ENCODE measurements at regions not wholly inside any gene's neighbourhood (a gene's known extent, or its start where the extent isn't known, plus 50 kb on each side); places are given as distances from the start of the nearest gene placed in this dataset.

DNA sequence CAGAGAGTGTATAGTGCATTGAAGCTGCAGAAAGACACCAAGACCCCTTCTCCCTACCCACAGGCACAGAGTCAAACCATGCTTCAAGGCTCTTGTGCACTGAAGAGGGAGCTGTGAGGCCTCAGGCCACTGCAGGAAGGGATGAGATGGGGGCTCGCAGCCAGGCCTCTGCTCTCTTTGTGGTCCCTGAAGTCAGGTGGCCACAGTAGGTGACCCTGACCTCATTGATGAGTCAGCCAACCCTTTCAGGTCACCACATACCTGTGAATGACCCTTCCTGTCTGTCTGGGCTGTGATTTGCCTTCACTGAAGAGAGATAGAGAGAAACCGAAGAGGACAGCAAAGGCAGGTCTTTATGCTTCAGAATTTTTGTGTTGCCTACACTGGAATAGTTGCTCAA, 372.1 kb downstream of the ACTL7B start:
- Histone ChIP-seq H3K4me3 (no peak overlapping the region), H3K4me1 (peaks cover 12% of the 10 kb centered on the region), H3K9me3 (no peaks in the 10 kb centered on the region), H3K27me3 (ENCODE audit: insufficient read depth in 3 of 3, low read length in 2 of 3) (no peaks in the 10 kb centered on the region), H3K36me3 (ENCODE audit: insufficient read depth in 1 of 2, low read depth in 1 of 2) (no peaks in the 10 kb centered on the region), H3K27ac (no peak overlapping the region)
- intact Hi-C loops (cut with DNase I): loop anchor here in 1 of 2 donors (5.0 kb wide), 1 partner anchor 59 kb away; no protein-coding TSS in a partner anchor
- TF ChIP-seq, protein P1, sequence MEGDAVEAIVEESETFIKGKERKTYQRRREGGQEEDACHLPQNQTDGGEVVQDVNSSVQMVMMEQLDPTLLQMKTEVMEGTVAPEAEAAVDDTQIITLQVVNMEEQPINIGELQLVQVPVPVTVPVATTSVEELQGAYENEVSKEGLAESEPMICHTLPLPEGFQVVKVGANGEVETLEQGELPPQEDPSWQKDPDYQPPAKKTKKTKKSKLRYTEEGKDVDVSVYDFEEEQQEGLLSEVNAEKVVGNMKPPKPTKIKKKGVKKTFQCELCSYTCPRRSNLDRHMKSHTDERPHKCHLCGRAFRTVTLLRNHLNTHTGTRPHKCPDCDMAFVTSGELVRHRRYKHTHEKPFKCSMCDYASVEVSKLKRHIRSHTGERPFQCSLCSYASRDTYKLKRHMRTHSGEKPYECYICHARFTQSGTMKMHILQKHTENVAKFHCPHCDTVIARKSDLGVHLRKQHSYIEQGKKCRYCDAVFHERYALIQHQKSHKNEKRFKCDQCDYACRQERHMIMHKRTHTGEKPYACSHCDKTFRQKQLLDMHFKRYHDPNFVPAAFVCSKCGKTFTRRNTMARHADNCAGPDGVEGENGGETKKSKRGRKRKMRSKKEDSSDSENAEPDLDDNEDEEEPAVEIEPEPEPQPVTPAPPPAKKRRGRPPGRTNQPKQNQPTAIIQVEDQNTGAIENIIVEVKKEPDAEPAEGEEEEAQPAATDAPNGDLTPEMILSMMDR (IDR thresholded peaks at IDR 0.05): no peak
- WGBS, 3 donors: 94 to 100% (median 98%) methylated on average over 2 of the region's 2 CpGs
- ATAC-seq (no peak), DNase-seq (no peak)

DNA sequence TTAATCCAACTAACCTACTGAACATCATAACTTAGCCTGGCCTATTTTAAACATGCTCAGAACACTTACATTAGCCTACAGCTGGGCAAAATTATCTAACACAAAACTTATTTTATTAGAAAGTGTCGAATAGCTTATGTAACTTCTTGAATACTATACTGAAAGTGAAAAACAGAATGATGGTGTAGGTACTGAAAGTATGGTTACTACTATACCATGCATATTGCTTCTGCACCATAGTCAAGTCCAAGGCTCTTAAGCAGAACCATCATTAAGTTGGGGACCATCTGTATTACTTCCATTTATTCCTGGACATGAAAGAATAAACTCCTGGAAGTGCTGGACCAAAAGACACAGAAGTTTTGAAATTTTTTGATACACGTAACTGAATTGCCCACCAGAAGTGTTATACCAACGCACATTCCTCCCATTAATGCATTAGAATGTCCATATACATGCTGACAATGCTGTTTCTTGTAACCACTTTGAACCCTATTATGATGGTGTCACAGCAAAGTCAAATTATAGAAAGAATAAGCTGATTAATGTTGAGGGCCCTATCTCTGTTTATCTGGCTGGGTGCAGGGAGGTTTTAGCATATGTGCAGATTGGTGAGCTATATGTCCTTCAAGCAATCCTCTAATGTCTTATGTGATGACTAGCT, 375.7 kb downstream of the ACTL7B start:
- DNase-seq (no peak), ATAC-seq (no peak)
- TF ChIP-seq, protein P1 (IDR thresholded peaks at IDR 0.05): no peak
- 93 to 96% (median 94%) methylated on average over 3 of the region's 3 CpGs for WGBS, 3 donors
- no peaks in the 10 kb centered on the region for H3K27me3 ChIP-seq (ENCODE audit: insufficient read depth in 3 of 3, low read length in 2 of 3)
- H3K27ac ChIP-seq: peak overlapping the region; percentile 89
- H3K9me3 ChIP-seq: no peaks in the 10 kb centered on the region
- peaks cover 38% of the 10 kb centered on the region for H3K4me1 ChIP-seq
- intact Hi-C loops (cut with DNase I): loop anchor here (2.0 to 10.0 kb wide), 4 partner anchors 62 to 995 kb away; partner anchors contain the start of gene KLF4 (in 1 of the 2)
- no peak overlapping the region for H3K4me3 ChIP-seq
- no peaks in the 10 kb centered on the region for H3K36me3 ChIP-seq (ENCODE audit: insufficient read depth in 1 of 2, low read depth in 1 of 2)

DNA sequence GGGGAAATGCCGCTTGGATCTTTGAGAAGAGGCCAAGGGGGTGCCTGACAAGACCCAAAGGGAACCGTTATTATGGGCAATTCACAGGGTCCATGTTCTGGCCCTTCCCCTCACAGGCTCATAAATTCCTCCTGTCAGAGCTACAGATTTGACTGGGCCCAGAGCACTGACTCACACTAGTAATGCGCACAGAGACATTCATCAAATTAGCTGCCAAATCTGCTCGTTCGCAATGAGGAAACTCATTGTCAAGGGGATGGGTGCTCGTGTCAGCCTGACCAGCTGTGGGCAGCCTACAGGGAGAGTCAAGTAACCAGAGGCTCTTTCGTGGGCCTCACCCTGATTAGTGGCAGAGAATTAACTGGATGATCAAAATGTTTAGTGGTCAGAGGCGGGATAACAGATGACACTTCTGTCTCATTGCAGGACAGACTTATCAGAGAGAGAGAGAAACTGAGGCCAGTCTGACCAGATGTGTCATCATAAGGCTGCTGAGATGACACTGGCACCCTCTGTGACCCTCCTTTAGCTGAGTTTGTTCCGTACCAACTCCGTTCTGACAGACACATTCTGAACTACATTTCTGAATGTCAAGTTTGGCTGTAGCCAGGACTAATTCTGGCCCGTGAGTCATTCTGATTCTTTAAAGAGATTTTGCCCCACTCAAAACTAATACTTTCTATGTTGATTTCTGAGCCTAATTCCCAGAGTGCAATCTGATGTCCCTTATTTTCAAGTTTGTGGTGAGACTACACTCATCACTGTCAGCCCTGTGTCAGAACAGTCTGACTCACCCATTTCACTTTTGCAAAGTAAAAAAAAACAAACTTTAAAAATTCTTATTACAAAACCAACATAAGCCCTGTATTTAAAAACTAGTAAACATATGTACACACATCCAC, 377.1 kb downstream of the ACTL7B start:
- H3K36me3 ChIP-seq (ENCODE audit: insufficient read depth in 1 of 2, low read depth in 1 of 2): no peaks in the 10 kb centered on the region
- 31 to 52% (median 35%) methylated on average over 11 of the region's 11 CpGs for WGBS, 3 donors
- intact Hi-C loops (cut with DNase I): loop anchor here (2.0 to 10.0 kb wide), 3 partner anchors 72 to 994 kb away; partner anchors contain the start of gene KLF4 (in 1 of the 2)
- peak overlapping the region; percentile 89 for H3K27ac ChIP-seq
- no peaks in the 10 kb centered on the region for H3K9me3 ChIP-seq
- no peaks in the 10 kb centered on the region for H3K27me3 ChIP-seq (ENCODE audit: insufficient read depth in 3 of 3, low read length in 2 of 3)
- ATAC-seq (peak; percentile 82 to 91 (median 86)), DNase-seq (peak; percentile 28 to 72)
- TF ChIP-seq, protein P1 (IDR thresholded peaks at IDR 0.05): peak; percentile 21
- peaks cover 42% of the 10 kb centered on the region for H3K4me1 ChIP-seq
- peak overlapping the region; percentile 6 for H3K4me3 ChIP-seq

DNA sequence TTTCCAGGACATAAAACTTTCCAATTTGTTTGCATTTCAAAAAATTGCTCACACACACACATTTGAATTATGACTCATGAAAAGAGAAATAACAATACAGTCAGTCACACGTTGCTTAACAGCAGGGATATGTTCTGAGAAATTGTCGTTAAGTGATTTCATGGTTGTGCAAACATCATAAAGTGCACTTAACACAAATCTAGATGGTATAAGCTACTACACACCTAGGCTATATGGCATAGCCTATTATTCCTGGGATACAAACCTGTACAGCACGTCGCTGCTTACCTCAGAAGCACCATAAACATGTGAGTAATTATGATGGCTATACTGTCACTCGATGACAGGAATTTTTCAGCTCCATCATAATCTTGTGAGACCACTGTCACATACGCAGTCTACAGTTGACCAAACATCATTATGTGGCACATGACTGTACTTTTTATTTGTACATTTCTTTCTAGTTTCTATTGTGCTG, 378.2 kb downstream of the ACTL7B start:
- peaks cover 53% of the 10 kb centered on the region for H3K4me1 ChIP-seq
- DNase-seq: no peak
- whole genome bisulfite sequencing, 3 donors: 94 to 96% (median 95%) methylated on average over 6 of the region's 6 CpGs
- H3K27ac ChIP-seq: no peak overlapping the region
- no peak overlapping the region for H3K4me3 ChIP-seq
- H3K27me3 ChIP-seq (ENCODE audit: insufficient read depth in 3 of 3, low read length in 2 of 3): no peaks in the 10 kb centered on the region
- TF ChIP-seq, protein P1 (IDR thresholded peaks at IDR 0.05): no peak
- no peaks in the 10 kb centered on the region for H3K9me3 ChIP-seq
- H3K36me3 ChIP-seq (ENCODE audit: insufficient read depth in 1 of 2, low read depth in 1 of 2): no peaks in the 10 kb centered on the region
- intact Hi-C loops (cut with DNase I): loop anchor here (2.0 to 10.0 kb wide), 3 partner anchors 73 to 993 kb away; partner anchors contain the start of gene KLF4 (in 1 of the 2)
- no peak for ATAC-seq
